Activated CD4-positive, alpha-beta T cell treated with anti-CD3 and anti-CD28 coated beads, Interleukin-2, Interleukin-4, amounts not matched to agents 100 ng/mL and 50 ng/mL, durations not matched to agents 16 hours and 8 hours (primary cell): ENCODE measurements at regions not wholly inside any gene's neighbourhood (a gene's known extent, or its start where the extent isn't known, plus 50 kb on each side); places are given as distances from the start of the nearest gene placed in this dataset.

Experiments used
- DNase-seq: peaks from one replicate; pipeline ENCODE4 v3.0.0-alpha.2; 2020; ENCODE audit warnings: low spot score

DNA sequence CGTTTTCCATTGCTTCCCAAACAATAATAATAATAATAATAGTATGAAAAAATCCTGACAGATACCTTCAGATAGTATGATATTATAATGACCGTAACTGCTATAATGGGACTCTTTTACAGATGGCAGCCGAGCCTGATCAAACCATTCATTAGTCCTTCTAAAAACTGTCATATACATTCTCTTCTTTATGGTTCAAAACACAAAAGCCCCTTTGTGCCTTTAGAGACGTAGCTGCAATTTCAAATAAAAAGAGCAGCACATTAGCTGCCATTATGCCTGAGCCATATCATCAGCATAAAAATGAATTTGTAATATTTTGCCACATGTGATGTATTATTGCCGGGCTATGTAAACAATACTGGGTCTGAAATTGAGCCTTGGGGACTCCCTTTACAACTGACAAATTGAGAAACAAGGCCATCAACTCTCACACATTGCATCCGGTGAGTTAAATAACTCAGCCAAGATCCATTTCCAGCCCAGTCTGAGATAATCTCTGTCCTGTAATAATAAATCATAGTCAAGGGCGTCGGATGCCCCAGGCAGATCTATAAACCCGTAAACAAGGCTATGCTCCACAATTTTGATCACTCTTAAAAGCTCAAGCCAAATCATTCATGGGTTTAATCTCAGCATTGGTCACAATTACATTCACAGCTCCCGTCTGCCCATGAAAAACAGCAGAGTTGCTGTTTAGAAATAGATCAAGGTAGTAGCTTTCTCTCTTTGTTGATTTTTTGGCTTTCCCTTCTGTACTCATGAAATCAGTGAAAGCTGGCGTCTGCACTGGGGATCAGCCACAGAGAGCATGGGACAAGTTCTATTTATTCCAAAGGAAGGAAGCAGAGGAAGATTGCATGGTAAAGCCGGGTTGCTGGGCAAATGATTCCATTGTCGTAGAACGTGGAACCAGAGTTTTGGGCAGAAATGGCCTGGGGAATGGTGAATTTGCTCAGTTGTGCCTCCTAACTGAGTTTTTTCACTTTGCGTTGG is 150.1 kb upstream of the BMPER start:
- DNase-seq, result no peak

DNA sequence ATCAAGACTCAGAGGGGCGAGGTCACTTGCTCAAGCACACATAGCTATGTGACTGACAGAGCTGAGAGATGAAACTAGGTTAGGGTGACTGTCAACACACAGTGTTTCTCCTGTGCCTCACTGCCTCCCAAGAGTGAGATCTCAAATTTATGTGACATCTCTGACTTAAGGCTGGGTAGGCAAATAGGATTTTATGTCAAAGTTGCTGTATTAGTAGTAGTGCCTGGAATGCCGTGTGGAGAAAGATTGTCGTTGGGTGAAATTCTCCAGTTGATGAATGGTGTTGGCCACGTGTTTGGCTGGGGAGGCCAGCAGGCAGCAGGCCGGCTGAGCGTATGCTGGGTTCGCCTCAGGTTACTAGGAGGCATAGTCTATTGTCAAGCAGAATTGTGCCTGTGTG is 148.3 kb upstream of the BMPER start:
- DNase-seq, result no peak

DNA sequence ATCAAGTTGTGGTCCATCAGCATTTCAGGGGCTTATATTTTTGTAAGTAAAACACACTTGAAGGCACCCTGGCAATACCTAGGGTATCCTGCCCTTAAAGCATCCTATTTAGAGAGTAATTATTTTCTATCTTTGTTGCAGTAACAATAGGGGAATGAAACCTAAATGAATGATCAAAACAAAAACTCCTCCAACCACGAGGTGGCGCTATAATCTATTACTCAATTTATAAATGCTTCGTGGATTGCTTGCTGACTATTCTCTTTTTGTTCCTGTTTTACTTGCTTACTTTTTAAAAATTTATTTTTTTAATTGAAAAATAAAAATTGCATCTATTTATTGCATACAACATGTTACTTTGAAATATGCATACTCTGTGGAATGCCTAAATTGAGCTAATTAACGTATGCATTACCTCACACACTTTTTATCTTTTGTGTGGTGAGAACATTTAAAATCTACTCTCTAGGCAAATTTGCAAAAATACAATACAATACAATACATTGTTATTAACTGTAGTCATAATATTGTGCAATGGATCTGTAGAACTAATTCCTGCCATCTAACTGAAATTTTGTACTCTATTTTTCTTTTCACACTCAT is 147.7 kb upstream of the BMPER start:
- peak; percentile 26 for DNase-seq

DNA sequence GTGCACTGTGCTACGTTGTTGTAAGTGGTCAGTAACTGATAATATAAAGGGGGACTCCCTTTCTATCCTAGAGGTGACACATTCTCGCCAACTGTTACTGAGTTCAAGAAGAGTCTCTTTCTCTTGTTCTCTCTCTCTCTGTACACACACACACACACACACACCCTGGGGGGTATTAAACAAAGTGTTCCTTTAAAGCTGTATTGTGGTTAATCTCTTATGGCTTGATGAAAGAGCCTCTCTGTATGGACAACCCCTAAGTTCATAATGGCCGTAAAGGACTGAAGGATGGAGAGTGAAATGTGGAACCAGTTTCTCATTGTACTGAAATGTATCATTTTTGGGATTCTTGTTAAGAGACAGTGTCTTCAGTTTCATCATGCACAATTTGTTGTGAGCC is 145.2 kb upstream of the BMPER start:
- DNase-seq, result no peak

DNA sequence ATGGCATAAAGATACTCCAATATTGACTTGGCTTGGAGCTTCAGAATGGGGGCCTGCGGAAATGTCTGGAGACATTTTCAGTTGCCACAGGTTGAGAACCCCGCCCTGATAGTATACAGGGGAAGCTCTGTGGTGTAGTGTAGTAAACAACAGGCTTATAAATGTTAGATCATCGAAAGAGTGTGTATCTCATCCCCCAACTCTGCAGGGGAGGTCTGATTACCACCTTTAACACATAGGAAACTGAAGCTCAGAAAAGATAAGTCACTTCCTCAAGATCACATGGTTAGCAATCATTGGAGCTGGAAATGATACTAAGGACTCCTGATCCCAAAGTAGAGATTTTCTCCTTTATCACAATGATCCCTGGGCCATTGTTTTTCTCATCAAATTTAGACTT is 144.5 kb upstream of the BMPER start:
- no peak for DNase-seq

DNA sequence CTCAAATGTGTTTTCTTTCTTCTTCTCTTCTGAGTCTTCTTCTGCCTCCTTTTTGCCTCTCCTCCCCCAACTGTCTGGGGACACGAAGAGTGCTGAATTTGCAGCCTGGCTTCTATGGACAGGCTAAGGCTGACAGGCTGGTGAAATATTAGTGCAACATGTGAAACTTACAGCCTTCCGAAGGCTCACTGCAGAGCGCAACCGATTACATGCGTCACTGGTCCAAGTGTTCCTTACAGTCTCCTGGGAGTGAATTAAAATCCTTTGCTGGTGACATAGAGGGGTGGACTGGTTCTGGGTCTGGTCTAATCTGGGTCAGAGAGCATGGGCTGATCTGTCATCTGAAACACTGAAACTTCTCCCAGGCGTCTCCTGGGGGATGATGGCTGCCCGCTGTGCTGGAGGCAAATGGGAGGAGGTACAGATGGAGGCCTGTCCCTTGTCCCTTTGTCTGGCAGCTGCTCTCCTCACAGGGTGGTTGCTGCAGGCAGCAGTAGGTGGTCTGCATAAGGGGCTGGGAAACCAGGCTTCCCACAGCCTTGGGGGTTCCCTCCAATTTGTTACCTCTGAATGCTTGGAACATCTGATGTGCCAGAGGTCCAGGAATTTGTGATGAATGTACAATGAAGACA is 143.8 kb upstream of the BMPER start:
- no peak for DNase-seq

DNA sequence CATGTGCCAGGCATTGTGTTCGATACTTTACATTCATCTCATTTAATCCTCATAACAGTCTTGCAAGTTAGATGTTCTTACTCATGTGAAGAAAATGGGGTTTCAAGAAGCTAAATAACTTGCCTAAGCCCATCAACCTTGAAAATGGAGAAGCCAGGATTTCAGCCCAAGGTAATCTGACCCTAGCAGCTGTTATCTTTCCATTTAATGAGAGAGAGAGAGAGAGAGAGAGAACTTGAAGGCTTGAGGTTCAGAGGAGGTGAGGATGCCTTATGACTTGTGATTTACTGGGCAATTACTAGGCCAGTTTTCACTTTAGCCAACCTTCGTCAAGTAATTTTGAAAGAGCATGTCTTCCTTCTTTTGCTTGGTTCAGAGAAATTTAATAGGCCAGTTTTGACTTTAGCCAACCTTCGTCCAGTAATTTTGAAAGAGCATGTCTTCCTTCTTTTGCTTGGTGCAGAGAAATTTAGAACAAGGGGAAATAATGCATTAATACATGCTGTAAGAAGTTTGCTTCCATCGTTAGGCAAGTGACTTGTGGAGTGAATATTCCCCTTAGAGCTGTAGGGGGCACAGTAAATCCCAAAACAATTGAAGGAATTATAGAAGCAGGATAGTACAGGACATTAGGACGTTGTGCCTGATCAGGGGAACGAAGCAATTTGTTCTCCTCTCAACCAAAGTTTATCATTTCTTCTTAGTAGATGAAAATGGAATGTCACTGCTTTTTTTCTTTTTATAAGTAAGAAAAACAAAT is 143.0 kb upstream of the BMPER start:
- no peak for DNase-seq

DNA sequence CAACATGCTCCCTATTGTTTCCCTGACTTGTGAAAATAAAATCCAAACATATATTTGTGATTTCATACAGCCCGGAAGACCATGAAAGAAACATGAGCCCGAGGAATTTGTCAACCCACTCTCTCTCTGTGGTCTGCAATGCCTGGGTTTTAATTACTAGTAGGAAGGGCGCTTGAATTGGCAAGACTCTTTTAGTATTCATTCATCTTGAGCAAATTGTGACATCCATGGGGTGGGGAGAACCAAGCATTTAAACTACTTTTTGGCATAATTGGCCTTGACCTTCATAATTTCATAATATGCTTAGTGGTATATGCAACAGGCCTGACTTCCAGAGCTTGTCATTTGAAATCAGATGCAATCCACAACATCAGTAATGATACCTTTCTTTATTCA is 142.4 kb upstream of the BMPER start:
- DNase-seq, result no peak

DNA sequence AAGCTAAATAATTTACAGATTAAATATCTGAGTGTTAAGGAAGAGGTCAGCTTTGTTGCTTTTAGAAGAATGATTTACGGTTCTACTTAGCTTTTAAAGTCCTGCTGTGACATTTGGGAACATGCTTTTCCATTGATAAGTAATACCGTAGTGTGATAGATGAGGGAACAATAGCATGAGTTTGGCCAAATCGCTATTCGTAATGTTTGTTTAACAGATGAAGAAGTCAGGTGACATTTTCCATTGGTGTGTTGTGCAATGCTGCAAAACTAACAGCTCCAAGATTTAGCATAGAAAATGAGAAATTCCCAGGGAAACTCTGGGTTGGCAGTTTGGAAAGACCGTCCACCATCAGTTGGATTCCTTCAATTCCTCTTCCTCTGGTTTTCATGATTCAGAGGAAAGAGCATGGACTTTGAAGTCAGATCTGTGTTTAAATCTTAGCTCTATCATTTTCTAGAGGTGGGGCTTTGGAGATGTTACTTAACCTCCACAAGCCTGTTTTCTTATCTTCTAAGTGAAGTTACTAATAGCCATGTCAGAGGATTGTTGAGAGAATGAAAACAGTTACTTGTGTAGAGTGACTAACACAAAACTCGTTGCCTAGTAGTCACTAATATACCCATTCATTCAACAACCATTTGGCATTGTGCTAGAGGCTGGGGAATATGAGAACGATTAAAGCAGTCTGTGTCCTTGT is 140.4 kb upstream of the BMPER start:
- no peak for DNase-seq

DNA sequence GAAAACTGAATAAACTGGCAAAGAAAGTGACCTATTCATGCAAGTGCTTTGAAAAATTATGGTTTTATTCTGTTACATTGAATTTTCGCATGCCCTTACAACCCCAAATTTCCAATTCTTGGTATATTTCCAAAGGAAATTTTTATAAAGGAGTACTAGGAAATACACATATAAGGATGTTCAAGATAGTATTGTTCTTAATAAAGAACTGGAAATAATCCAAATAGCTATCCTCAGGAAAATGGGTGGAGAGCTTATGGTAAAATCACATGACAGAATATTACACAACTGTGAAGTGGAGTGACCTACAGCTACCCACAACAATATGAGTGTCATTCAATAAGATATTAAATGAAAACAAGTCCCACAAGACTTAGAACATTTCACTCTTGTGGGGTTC is 138.9 kb upstream of the BMPER start:
- DNase-seq, result no peak

DNA sequence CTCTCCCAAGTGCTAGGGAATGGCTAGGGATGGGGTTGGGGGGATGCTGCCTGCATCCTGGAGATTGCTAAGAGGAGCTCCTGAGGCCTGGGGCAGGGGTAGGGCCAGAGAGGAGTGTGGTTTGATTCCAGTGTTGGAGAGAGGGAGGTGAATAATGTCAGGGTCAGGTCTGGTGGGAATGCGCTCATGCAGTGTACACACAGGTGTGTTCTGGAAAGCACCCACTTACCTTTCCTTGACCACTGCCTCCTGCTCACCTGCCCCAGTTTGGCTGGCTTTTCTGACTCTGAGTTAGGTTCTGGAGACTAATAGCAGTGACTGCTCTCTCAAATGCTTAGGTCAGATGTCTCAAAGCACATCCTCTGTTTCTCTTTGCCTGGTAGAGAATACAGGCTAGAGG is 135.4 kb upstream of the BMPER start:
- no peak for DNase-seq

DNA sequence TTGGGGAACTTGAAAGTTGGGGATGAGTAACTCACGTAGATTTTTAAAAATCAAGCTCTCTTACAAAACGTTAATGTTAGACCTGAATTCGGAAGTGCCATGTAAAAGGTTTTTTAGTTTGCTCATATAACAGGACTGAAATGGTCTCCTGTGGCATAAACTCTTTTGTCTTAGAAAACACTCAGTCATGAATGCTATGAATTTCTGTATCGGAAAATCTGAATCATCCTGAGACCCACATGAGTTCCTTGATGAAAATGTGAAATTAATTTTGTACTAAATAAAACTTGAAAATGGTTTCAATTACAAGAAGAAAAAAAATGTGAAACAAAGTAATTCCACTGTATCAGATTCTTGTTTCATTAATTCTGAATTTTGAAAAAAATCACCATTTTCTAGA is 134.8 kb upstream of the BMPER start:
- no peak for DNase-seq

DNA sequence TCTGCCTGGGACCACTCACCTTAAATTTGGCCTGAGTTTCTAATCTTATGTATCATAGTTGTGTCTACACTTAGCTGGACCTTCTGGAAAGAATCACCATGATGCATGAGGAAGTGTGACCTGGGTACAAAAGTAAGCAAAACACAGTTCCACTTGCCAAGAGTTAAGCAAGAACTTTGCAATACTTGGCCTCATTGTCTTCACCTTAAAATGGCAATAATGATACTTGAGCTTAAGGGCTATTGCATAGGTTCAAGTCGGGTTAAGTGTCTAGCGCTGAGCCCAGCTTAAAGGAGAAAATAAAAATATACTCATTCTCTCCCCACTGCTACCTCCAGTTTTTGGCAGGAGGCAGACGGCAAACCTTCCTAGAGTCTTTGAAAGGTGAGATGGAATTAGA is 133.9 kb upstream of the BMPER start:
- no peak for DNase-seq

DNA sequence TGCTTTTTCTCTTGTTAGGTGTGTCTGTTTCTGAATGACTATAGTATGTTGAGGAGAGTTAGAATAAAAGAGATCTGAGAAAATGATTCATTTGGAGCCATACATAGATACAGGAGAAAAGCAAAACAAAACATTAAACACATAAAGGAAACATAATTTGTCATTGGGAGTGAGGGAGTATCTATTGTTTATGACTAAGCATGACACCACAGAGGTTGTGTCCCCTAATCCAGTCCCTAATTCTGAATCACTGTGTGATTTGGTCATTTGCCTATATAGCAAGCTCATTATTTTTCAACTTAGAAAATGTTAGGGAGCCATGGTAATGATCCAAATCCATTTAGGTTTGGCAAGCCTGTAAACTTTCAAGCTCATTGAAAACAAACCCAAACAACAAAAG is 132.3 kb upstream of the BMPER start:
- DNase-seq, result peak; percentile 1

DNA sequence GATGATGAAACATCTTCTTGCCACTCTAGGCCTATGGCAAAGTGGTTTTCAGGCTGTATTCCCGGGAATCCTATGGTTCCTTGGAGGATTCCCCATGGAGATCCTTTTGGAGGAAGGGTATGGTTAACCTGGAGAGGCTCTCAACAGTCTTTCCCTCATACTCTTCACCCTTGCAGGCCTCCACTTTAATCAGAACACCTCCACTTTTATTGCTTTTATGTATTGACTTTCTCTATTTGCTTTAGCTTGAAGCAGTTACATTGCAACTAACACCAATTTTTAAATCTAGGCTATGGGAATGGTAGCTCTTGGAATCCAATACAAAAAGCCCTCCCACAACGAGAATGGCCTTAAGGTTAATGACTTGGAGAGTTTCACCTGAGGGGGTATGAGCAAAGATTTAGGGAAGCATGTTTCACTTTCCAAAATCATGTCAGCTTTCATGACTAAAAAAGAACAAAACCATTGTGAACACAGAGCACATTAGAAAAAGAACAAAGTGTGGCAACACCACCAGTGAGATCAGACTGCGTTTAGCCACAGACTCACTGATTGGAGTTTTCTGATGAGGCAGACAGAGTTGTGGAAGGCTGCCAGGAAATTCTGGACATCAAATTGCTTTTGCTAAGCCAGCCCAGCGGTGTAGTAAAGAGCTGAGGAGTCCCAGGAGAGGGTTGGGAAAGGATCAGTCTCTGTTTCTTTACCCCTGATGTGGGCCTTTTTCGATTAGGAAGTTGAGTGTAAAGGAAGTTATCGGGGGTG is 130.4 kb upstream of the BMPER start:
- no peak for DNase-seq

DNA sequence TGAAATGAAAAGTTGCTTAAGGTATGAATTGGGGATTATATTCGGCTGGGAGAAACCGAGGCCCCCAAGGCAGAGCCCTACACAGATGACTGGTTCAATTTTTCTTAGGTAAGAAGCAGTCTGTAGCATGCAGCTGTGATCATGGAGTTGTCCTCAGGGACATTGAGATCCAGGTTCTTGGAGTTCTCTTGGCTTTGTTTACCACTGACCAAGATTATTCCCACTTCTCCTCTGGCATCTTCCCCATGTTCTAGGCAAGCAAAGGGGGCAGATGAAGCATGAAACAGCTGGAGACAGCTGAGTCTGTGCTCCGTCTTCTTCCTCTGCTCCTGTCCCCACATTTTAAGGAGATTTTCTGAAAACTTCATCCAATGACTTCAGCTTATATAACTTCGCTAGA is 129.5 kb upstream of the BMPER start:
- DNase-seq, result no peak

DNA sequence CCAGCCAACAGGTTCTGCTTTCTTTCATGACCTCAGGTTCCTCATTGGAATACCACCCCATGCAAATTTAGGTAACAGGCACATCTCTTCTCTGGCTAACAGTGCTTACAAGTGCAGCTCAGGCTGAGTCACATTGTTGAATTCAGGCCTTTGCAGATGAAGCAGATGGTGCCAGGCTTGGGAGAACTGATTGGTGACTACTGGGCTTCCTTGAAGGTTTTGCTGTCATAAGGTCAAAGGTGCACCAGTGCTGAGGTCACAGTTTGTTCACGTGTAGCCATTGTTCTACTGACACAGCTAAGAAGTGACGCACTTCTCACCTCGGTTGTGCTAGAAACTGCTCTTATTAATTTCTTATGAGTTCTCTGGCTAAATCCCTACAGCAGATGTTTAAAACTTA is 128.6 kb upstream of the BMPER start:
- DNase-seq, result no peak

DNA sequence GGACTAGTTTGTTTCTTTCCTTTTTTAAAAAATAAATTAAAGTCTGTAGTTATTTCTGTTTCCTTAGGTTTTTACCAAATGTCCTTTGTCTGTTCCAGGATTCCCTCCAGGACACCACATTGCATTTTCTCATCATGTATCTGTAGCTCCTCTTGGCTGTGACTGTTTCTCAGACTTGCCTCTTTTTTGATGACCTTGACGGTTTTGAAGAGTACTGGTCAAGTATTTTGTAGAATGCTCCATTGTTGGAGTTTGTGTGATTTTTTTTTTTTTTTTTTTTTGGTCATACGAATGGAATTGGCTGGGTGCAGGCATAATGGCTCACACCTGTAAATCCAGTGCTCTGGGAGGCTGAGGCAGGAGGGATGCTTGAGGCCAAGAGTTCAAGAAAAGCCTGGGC is 127.1 kb upstream of the BMPER start:
- no peak for DNase-seq

DNA sequence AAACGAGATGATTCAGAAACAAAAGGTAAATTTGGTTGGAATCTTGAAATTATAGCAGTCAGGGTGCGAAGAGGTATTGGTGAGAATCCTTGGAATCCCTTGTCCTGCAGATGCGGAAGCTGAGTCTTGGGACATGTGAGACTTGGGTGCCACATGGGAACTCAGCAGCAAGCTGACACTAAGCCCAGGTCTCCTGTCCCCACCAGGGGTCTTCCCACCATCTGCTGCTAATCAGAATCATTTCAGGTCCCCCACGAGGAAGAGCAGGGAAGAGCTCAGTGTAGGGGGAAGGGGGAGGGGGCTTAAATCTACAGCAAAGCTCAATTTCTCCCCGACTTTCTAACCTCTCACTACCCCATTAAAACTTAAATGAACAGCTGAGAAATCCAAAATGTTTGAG is 126.1 kb upstream of the BMPER start:
- no peak for DNase-seq

DNA sequence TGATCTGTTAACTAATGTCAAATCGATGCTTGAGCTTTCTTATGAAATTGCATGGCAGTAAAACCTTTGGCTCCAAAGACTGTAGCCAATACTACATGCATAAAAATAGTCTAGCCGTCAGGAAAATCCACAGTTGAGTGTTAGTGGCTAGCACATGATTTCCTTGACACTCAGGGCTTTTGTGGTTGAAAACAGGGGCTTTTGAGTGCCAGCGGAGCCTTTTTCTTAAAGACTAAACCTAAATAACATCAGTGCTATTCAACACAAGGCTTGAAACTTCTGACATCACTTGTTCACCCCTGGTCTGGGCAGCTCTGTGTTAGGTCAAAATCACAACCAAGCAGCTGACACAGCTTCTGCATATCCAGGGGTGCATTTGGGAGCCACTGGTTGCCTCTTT is 124.2 kb upstream of the BMPER start:
- no peak for DNase-seq

DNA sequence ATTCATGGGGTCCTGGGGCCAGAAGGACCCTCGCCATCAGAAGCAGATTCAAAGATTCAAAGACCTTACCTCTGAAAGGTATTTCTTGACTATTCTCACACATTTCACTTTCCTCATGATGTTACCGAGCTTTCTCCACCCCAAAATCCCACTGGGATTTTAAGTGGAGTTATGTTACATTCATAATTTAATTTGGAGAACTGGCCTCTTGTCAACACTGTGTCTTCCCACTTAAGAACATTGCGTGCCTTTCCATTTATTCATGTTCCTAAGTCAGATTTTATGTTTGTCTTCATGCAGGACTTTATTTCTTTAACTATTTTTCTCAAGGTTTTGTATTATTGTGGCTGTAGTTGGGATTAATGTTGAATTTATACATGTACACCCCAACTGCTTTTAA is 123.5 kb upstream of the BMPER start:
- no peak for DNase-seq
